ENCODE measurements at regions not wholly inside any gene's neighbourhood (a gene's known extent, or its start where the extent isn't known, plus 50 kb on each side); places are given as distances from the start of the nearest gene placed in this dataset.

DNA sequence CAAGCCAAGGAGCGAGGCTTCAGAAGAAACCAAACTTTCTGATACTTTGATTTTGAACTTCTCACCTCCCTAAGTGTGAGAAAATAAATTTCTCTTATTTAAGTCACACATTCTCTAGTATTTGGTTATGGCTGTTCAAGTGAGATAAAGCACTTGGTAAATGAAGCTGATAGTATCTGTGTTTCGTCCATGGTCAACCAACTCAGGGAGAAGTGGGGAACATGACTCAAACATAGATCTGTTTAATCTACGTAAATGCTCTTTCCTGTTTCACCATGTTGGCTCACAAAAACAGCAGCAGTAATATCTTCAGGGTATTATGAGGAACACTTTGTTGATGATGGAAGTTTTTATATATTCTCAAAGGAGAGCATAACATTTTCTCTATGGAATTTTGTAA, 2167.2 kb upstream of the C9orf72 start:
- TF ChIP-seq, protein P1, sequence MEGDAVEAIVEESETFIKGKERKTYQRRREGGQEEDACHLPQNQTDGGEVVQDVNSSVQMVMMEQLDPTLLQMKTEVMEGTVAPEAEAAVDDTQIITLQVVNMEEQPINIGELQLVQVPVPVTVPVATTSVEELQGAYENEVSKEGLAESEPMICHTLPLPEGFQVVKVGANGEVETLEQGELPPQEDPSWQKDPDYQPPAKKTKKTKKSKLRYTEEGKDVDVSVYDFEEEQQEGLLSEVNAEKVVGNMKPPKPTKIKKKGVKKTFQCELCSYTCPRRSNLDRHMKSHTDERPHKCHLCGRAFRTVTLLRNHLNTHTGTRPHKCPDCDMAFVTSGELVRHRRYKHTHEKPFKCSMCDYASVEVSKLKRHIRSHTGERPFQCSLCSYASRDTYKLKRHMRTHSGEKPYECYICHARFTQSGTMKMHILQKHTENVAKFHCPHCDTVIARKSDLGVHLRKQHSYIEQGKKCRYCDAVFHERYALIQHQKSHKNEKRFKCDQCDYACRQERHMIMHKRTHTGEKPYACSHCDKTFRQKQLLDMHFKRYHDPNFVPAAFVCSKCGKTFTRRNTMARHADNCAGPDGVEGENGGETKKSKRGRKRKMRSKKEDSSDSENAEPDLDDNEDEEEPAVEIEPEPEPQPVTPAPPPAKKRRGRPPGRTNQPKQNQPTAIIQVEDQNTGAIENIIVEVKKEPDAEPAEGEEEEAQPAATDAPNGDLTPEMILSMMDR (IDR thresholded peaks at IDR 0.05; ENCODE audit: low read depth, low read length), result no peak

DNA sequence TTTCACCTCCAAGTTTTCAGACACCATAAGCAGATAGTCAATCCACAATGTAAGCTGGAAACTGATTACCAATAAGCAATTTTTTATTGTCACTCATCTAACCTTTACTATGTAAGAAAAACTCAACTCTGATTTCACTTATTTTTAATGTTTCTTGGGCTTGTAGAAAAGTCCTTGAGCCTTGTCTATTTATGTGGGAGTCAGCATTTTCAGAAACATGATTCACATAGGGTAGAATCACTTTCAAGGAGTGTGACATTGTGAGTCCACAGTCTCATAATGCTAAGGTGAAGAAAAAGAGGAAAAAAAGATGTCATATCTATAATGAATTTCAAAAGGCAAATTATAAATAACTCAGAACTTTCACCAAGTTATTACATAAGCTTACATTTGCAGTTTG, 2167.9 kb upstream of the C9orf72 start:
- DNase-seq (ENCODE audit: extremely low read depth, low read depth), result no peak
- TF ChIP-seq, protein P1 (IDR thresholded peaks at IDR 0.05; ENCODE audit: low read depth, low read length), result no peak

More for the DNA sequence above, 2167.2 kb upstream of the C9orf72 start:
- DNase-seq (ENCODE audit: extremely low read depth, low read depth), result no peak

GRCh38 chr9:29750062-29750461, 2176.8 kb upstream of the C9orf72 start:
- DNase-seq (ENCODE audit: extremely low read depth, low read depth), result no peak
- TF ChIP-seq, protein P1 (IDR thresholded peaks at IDR 0.05; ENCODE audit: low read depth, low read length), result no peak

DNA sequence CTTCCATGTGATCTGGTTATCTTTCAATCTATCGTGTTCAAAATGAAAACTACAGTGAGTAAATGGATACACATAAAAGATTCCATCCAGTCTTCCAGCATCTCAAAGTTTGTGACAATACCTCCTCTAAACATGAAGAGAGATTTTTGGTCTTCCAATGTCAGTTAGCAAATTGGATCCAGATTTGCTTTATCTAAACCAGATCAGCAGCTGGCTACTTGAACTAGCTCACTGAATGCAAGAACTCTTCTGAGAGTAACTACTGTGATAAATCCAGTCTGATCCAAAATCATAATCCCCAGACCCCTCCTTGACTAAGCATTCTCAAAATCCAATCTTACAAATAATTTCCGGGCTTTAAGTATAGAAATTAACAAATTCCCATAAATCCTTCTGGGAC, 2177.9 kb upstream of the C9orf72 start:
- DNase-seq (ENCODE audit: extremely low read depth, low read depth), result no peak
- TF ChIP-seq, protein P1 (IDR thresholded peaks at IDR 0.05; ENCODE audit: low read depth, low read length), result no peak

- TF ChIP-seq, protein P1 (IDR thresholded peaks at IDR 0.05; ENCODE audit: low read depth, low read length), result no peak
- DNase-seq (ENCODE audit: extremely low read depth, low read depth), result no peak
Observed at GRCh38 chr9:29753638-29754037, 2180.4 kb upstream of the C9orf72 start.

- DNase-seq (ENCODE audit: extremely low read depth, low read depth), result no peak
- TF ChIP-seq, protein P1 (IDR thresholded peaks at IDR 0.05; ENCODE audit: low read depth, low read length), result no peak
Observed at GRCh38 chr9:29769019-29769418, 2195.7 kb upstream of the C9orf72 start.

GRCh38 chr9:29773676-29774075, 2200.4 kb upstream of the C9orf72 start:
- TF ChIP-seq, protein P1 (IDR thresholded peaks at IDR 0.05; ENCODE audit: low read depth, low read length), result no peak
- DNase-seq (ENCODE audit: extremely low read depth, low read depth), result no peak

Measured in AG09319 (cell line).